Activated CD4-positive, alpha-beta T cell treated with anti-CD3 and anti-CD28 coated beads for 36 hours (primary cell): ENCODE measurements at regions not wholly inside any gene's neighbourhood (a gene's known extent, or its start where the extent isn't known, plus 50 kb on each side); places are given as distances from the start of the nearest gene placed in this dataset.

Experiments used
- ATAC-seq: fragments of 200-7000 bp; cut with Tn5 transposase; one replicate; pipeline ENCODE4 v1.10.0; 2021; ENCODE audit warnings: mild to moderate bottlenecking, moderate library complexity
- CTCF ChIA-PET: fragments of 350-600 bp; sonication (Branson Sonifier 250); formaldehyde crosslinking; loops from one replicate; lab custom pipeline; 2021; ENCODE audit warnings: antibody characterized with exemption; lab: Charles Lee
- POLR2A ChIA-PET: fragments of 350-600 bp; sonication (Branson Sonifier 250); formaldehyde crosslinking; loops from one replicate; lab custom pipeline; 2021; ENCODE audit warnings: antibody characterized with exemption, inconsistent platforms; lab: Charles Lee
- DNase-seq: peaks from one replicate; pipeline ENCODE4 v3.0.0-alpha.2; 2020
- H3K27ac Mint-ChIP-seq: one replicate; pipeline ENCODE4 v1.8.0; 2021; ENCODE audit warnings: mixed read lengths
- H3K27me3 Mint-ChIP-seq: one replicate; pipeline ENCODE4 v1.8.0; 2021; ENCODE audit warnings: mixed read lengths
- H3K36me3 Mint-ChIP-seq: one replicate; pipeline ENCODE4 v1.8.0; 2021; ENCODE audit warnings: low read depth, mixed read lengths
- H3K4me1 Mint-ChIP-seq: one replicate; pipeline ENCODE4 v1.8.0; 2021; ENCODE audit warnings: mixed read lengths
- H3K4me3 Mint-ChIP-seq: one replicate; pipeline ENCODE4 v1.8.0; 2021; ENCODE audit warnings: mild to moderate bottlenecking, moderate library complexity, mixed read lengths
- H3K9me3 Mint-ChIP-seq: one replicate; pipeline ENCODE4 v1.8.0; 2021; ENCODE audit warnings: low read depth, mixed read lengths
- intact Hi-C, 2 experiments: fragments of 100-400 bp; cut with DNase I in 1 of 2; cut with micrococcal nuclease in 1 of 2; formaldehyde crosslinking; loops; one replicate each; pipeline versions ENCODE4 v1.14.2 to v1.15.1; 2022 to 2024; cut with DNase I, micrococcal nuclease

DNA sequence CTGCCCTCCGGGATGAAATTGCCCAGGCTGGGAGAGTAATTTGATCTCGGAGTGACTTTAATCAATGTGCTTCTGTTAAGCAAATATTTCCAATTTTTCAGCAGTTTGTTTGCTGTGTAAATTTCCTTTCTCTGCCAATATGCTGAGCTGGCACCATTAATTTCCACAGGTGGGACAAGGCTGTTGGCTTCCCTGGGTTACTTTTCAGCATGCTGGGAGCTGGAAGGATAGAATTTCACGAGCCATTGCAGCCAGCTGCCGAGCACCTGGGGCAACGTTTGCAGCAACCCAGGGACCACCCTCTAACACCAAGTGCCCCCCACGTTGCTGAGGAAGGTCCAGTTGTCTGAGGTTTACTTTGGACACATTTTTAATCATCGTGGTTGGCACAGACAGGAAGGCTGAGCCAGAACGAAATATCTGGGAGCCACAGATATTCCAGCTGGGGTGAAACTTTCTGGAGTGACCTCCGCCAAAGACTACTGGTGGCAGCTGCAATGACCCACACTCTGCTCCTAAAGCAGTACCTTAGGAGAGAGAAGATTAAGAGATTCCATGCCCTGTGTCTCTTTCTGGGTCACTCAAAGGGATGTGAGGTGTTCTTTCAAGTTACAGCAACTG lies 293.3 kb upstream of the RGMA start:
- no peaks in the 10 kb centered on the region for H3K27me3 Mint-ChIP-seq

DNA sequence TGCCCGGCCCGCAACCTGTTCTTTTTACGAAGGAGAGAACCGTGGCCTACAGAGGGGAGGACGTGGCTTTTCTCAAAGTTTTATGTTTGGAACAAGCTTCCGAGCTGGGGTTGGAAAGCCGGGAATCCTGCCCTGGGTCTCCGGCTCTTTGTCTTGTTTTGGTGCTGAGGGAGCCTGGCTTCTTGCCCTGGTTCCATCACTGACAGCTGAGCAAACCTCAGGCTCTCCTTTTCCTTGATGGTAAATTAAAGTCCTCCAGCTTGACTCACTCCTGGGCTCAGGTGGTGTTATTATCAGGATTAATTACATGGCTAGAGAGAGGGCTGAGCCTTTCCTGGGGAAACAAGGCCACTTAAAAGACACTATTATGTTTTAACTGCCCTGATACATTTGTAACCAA lies 289.5 kb upstream of the RGMA start:
- DNase-seq: no peak
- ChIA-PET POLR2A (no interaction called here), CTCF (interaction anchor here (0.6 kb wide), 1 partner anchor 116 kb away, joined by 3 read pairs; no protein-coding TSS in a partner anchor)
- no peak overlapping the region for H3K27ac Mint-ChIP-seq
- peaks cover 2% of the 10 kb centered on the region for H3K27me3 Mint-ChIP-seq
- H3K9me3 Mint-ChIP-seq: no peaks in the 10 kb centered on the region
- ATAC-seq: no peak
- intact Hi-C loops: no loop called here
- H3K36me3 Mint-ChIP-seq: no peaks in the 10 kb centered on the region
- H3K4me3 Mint-ChIP-seq: no peak overlapping the region
- no peaks in the 10 kb centered on the region for H3K4me1 Mint-ChIP-seq

More for the DNA sequence above, 293.3 kb upstream of the RGMA start:
- no peaks in the 10 kb centered on the region for H3K9me3 Mint-ChIP-seq
- CTCF ChIA-PET: interaction anchor here (0.7 kb wide), 1 partner anchor 46 kb away, joined by 3 read pairs; no protein-coding TSS in a partner anchor
- H3K27ac Mint-ChIP-seq: no peak overlapping the region
- H3K36me3 Mint-ChIP-seq: no peaks in the 10 kb centered on the region
- POLR2A ChIA-PET: no interaction called here
- no peak for DNase-seq
- no peaks in the 10 kb centered on the region for H3K4me1 Mint-ChIP-seq
- no peak overlapping the region for H3K4me3 Mint-ChIP-seq
- intact Hi-C loops: no loop called here
- no peak for ATAC-seq

DNA sequence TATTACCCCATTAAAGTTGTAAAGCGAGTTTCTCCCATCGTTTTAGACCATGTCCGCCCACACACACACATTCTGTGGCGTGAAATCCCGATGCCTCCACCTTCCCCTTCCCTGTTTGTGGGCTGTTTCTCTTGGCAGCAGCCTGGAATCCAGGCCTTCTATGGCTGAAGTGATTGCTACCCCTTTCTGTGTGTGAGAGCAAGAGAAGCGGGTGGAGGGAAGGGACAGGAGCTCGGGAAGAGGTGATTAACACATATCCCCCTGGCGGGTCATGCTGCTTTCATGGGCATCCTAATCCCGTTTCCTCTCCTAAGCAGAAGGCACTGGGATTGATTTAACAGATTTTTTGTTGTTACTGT lies 283.8 kb upstream of the RGMA start:
- intact Hi-C loops: no loop called here
- Mint-ChIP-seq H3K27ac (no peak overlapping the region), H3K4me1 (no peaks in the 10 kb centered on the region), H3K4me3 (no peak overlapping the region), H3K27me3 (peaks cover 2% of the 10 kb centered on the region), H3K9me3 (no peaks in the 10 kb centered on the region), H3K36me3 (no peaks in the 10 kb centered on the region)
- ATAC-seq (no peak), DNase-seq (no peak)
- ChIA-PET POLR2A (no interaction called here), CTCF (no interaction called here)

DNA sequence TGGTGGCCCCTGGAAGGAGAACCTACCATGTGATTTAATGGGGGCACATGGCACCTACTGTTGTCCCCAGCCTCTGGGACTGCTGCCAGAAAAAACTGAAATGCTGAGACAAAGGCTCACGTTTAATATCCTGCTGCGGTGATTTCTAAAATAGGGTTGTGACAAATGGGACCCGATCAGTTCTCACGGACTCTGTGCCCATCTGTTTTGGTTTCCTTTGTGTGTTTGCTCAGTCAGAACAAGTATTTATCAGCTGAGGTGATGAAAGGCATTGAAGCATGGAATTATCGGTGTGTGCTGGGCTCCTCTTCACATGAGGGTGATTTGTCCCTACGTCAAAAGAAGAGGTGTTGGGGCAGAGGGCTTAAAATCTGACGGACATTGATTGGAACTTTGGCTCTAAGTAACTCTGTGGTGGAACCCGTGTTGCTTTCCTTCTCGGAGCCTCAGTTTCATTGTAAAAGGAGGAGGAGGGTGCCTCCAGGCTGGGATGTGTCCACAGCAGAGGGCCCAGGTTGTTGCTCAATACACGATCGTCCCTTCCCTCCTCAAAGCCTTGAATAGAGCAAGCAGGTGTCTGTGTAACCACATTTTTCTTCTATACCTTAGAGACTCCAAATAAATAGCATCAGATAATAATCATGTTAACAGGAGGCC lies 283.3 kb upstream of the RGMA start:
- Mint-ChIP-seq H3K9me3 (no peaks in the 10 kb centered on the region), H3K4me3 (no peak overlapping the region), H3K4me1 (no peaks in the 10 kb centered on the region), H3K27ac (no peak overlapping the region), H3K36me3 (no peaks in the 10 kb centered on the region), H3K27me3 (peaks cover 2% of the 10 kb centered on the region)
- ATAC-seq: no peak
- no peak for DNase-seq
- CTCF ChIA-PET: no interaction called here
- intact Hi-C loops: no loop called here
- POLR2A ChIA-PET: no interaction called here

DNA sequence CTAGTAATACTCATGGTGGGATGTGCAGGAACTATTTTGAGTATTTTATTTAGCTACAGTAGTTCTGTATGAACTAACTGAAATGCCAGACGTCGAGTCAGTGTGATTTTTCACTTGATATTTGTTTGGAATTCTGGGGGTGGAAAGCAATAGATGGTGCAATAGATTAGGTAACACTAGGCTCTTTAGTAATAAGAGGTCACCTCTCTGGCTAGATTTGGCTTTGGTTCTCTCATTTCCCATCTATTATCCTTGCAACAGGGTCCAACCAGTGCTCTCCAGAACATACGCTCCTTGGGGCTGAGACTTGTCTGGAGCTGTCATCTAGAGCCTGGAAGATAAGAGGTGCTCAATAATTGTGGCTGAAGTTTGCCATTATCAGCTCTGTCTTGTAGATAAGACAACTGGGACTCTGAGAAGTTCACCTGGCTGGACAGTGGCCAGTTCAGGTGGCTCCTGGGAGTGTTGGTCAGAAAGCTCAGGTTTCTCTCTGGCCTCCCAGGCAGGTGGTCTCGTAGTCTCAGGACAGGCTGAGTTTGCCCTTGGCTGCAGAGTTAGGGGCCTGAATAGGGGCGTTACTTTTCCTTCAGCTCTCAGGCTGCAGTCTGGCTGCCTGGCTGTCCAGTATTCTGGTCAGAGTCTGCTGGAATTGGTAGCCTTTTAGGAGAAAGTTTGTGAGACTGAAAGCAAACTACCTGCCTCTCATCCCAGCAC lies 277.5 kb upstream of the RGMA start:
- intact Hi-C loops: no loop called here
- CTCF ChIA-PET: interaction anchor here (1.6 kb wide), 1 partner anchor 109 kb away, joined by 3 read pairs; no protein-coding TSS in a partner anchor
- H3K27ac Mint-ChIP-seq: no peak overlapping the region

DNA sequence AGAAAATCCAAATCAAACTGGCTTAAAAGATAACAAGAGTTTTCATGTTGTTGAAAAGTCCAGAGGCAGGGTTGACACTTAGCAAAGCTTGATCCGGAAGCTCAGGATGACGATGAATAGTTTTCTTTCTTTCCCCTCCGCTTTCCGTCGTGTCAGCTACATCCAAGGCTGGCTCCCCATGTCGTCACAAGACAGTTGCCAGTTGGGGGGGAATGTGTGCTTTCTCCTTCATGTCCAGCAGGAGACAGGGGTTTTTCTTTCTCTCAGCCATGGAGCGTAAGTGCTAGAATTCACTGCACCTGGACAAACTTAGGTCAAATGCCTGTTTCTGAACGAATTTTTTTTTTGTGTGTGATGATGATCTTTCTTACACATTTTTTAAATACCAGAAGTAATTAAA lies 273.8 kb upstream of the RGMA start:
- DNase-seq: no peak
- H3K4me3 Mint-ChIP-seq: no peak overlapping the region
- no peak for ATAC-seq

More for the DNA sequence above, 277.5 kb upstream of the RGMA start:
- ATAC-seq (no peak), DNase-seq (no peak)
- H3K4me3 Mint-ChIP-seq: no peak overlapping the region
- no peaks in the 10 kb centered on the region for H3K9me3 Mint-ChIP-seq
- no peaks in the 10 kb centered on the region for H3K4me1 Mint-ChIP-seq
- H3K36me3 Mint-ChIP-seq: no peaks in the 10 kb centered on the region
- H3K27me3 Mint-ChIP-seq: peaks cover 7% of the 10 kb centered on the region
- POLR2A ChIA-PET: no interaction called here

DNA sequence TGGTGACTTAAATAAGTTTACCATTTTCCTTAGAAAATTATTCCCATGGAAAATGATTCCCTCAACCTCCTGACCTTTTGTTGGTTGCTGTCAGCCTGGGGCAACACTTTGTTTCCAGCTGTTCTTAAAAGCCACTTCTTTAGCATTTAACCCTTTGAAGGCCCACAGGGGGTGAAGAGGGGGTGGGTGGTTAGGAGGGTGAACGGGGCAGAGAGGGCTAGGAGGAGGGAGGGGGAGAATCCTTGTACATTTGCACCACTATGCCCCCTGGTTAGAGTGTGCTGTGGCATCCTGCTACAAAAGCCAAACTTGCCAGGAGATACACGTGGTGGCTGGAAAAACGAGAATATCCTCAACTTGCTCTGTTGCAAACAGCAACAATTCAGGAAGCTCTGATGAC lies 273.2 kb upstream of the RGMA start:
- H3K4me3 Mint-ChIP-seq: no peak overlapping the region
- no peaks in the 10 kb centered on the region for H3K36me3 Mint-ChIP-seq
- ATAC-seq (no peak), DNase-seq (no peak)
- no peak overlapping the region for H3K27ac Mint-ChIP-seq
- POLR2A ChIA-PET: no interaction called here
- peaks cover 7% of the 10 kb centered on the region for H3K27me3 Mint-ChIP-seq
- CTCF ChIA-PET: no interaction called here
- intact Hi-C loops: no loop called here
- no peaks in the 10 kb centered on the region for H3K4me1 Mint-ChIP-seq
- H3K9me3 Mint-ChIP-seq: no peaks in the 10 kb centered on the region

More for the DNA sequence above, 273.8 kb upstream of the RGMA start:
- H3K27me3 Mint-ChIP-seq: peaks cover 7% of the 10 kb centered on the region
- no peaks in the 10 kb centered on the region for H3K4me1 Mint-ChIP-seq
- ChIA-PET CTCF (no interaction called here), POLR2A (no interaction called here)
- no peaks in the 10 kb centered on the region for H3K36me3 Mint-ChIP-seq
- intact Hi-C loops: no loop called here
- no peak overlapping the region for H3K27ac Mint-ChIP-seq
- H3K9me3 Mint-ChIP-seq: no peaks in the 10 kb centered on the region

DNA sequence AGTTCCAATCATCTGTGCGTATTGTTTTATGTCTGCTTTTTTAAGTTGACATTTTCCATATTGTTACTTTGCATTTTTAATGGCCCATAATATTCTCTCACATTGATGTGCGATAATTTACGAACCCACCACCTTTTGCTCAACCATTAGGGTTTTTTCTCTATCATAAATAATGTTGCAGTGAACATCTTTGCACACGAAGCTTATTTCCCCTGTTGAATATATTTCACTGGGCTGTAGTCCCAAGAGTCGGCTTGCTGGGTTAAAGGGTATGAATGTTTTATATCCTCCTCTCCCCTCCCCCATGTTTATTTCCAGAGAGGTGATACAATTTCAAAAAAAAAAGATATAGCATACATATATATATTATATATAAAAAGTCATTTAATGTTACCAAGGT lies 272.7 kb upstream of the RGMA start:
- Mint-ChIP-seq H3K4me1 (no peaks in the 10 kb centered on the region), H3K9me3 (no peaks in the 10 kb centered on the region), H3K27ac (no peak overlapping the region), H3K4me3 (no peak overlapping the region), H3K27me3 (peaks cover 7% of the 10 kb centered on the region), H3K36me3 (no peaks in the 10 kb centered on the region)
- intact Hi-C loops: no loop called here
- CTCF ChIA-PET: no interaction called here
- no peak for DNase-seq
- POLR2A ChIA-PET: interaction anchor here (0.6 kb wide), 1 partner anchor 261 kb away, joined by 3 read pairs; no protein-coding TSS in a partner anchor
- ATAC-seq: no peak

DNA sequence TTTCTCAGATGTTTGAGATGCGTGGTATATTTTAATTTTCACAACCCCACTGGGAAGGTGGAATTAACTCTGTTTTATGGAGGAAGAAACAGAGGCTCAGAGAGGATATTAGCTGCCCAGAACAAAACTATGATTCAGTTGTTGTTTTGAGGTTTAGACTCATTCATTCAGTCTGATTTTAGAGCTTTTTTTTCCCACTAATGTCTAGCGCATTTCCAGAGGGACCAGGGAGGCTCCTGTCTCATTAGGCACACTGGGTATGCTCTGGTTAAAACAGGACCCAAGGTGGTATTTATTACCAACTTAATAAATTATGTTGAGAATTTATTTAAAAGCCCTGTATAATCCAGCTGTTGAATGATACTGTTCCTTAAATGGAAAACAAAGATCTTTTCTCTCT lies 272.0 kb upstream of the RGMA start:
- Mint-ChIP-seq H3K27me3 (peaks cover 6% of the 10 kb centered on the region), H3K36me3 (no peaks in the 10 kb centered on the region), H3K4me3 (no peak overlapping the region), H3K4me1 (no peaks in the 10 kb centered on the region), H3K9me3 (no peaks in the 10 kb centered on the region), H3K27ac (no peak overlapping the region)
- no peak for ATAC-seq
- intact Hi-C loops: no loop called here
- ChIA-PET POLR2A (interaction anchor here (0.6 kb wide), 1 partner anchor 260 kb away, joined by 3 read pairs; no protein-coding TSS in a partner anchor), CTCF (interaction anchor here (0.5 kb wide), 2 partner anchors 30 to 334 kb away, joined by 3 read pairs; no protein-coding TSS in a partner anchor)
- no peak for DNase-seq

DNA sequence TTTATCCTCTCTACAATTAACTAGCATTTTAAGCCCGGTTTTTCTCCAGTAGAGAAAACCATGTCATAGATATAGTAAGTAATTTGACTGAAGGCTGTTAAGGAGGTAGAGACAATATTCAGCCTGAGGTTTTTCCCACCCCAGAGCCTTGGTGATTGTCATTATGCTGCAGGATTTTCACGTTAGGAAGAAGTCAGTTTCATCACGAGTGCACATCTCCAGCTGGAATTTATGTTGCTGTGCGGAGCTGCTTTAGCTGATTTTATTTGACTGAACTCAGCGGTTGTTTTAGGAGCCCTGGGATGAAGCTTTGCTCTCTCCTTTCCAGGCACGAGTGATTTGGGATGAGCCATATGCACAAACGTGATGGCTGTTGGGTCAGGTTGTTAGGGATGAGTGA lies 271.3 kb upstream of the RGMA start:
- H3K27ac Mint-ChIP-seq: no peak overlapping the region
- ATAC-seq (no peak), DNase-seq (no peak)
- H3K36me3 Mint-ChIP-seq: no peaks in the 10 kb centered on the region
- CTCF ChIA-PET: interaction anchor here (0.5 kb wide), 1 partner anchor 29 kb away, joined by 3 read pairs; no protein-coding TSS in a partner anchor
- no peaks in the 10 kb centered on the region for H3K9me3 Mint-ChIP-seq
- no peak overlapping the region for H3K4me3 Mint-ChIP-seq
- intact Hi-C loops: no loop called here
- no peaks in the 10 kb centered on the region for H3K4me1 Mint-ChIP-seq
- POLR2A ChIA-PET: no interaction called here
- H3K27me3 Mint-ChIP-seq: peaks cover 2% of the 10 kb centered on the region

DNA sequence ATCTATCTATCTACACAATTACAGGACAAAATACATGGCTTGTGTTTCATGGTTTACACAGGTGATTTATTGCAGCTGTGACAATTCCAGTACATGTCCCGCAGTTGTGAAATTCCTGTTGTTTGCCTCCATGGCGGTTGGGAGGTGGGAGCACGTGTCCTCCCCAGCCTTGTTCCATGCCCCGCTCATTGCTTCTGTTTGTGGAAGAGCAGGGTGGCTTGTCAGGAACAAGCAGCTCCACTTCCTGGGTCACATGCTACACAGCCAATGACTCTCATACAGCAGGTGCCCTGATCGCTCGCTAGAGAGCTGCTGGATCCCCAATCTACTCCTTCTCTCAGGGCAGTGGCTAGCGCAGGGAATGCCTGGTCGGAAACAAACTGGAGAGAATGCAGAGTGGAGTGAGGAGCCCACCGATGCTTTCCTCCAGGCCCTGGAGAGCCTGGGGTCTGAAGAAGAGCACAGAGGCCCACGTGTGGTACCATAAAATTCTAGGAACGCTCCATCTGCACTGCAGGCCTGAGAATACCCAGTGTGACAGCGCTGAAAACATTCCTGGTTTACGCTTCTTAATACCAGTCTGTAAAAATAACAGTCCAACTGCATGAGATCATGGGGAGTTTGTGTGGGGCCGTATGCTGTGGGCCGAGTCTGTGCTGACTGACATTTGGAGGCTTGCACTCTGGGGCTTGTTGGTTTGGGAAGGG lies 270.6 kb upstream of the RGMA start:
- no peaks in the 10 kb centered on the region for H3K9me3 Mint-ChIP-seq
- intact Hi-C loops: no loop called here
- ATAC-seq: no peak
- no peak overlapping the region for H3K27ac Mint-ChIP-seq
- no peak for DNase-seq
- H3K36me3 Mint-ChIP-seq: no peaks in the 10 kb centered on the region
- H3K27me3 Mint-ChIP-seq: no peaks in the 10 kb centered on the region
- ChIA-PET POLR2A (no interaction called here), CTCF (no interaction called here)
- no peaks in the 10 kb centered on the region for H3K4me1 Mint-ChIP-seq
- H3K4me3 Mint-ChIP-seq: no peak overlapping the region
